Ammon's horn (tissue), 1 donor: ENCODE measurements at regions not wholly inside any gene's neighbourhood (a gene's known extent, or its start where the extent isn't known, plus 50 kb on each side); places are given as distances from the start of the nearest gene placed in this dataset.

Experiments used
- DNase-seq: peaks from one replicate; pipeline ENCODE4 v3.0.0-alpha.2; 2016; ENCODE audit warnings: low spot score

GRCh38 chr2:16173893-16174692 lies 233.7 kb downstream of the MYCN start:
- DNase-seq, result no peak

- no peak for DNase-seq
Measured at GRCh38 chr2:16172324-16173175, 232.2 kb downstream of the MYCN start.

GRCh38 chr2:16171425-16171920 lies 231.1 kb downstream of the MYCN start:
- no peak for DNase-seq

- no peak for DNase-seq
Measured at GRCh38 chr2:16170675-16171424, 230.5 kb downstream of the MYCN start.

- no peak for DNase-seq
Measured at GRCh38 chr2:16169381-16169960, 229.1 kb downstream of the MYCN start.

GRCh38 chr2:16168506-16169264 lies 228.3 kb downstream of the MYCN start:
- no peak for DNase-seq

GRCh38 chr2:16167870-16168426 lies 227.6 kb downstream of the MYCN start:
- DNase-seq, result no peak

- no peak for DNase-seq
Measured at GRCh38 chr2:16167451-16167861, 227.1 kb downstream of the MYCN start.

GRCh38 chr2:16166327-16166981 lies 226.1 kb downstream of the MYCN start:
- no peak for DNase-seq

- DNase-seq, result no peak
Measured at GRCh38 chr2:16165518-16166326, 225.4 kb downstream of the MYCN start.

- no peak for DNase-seq
Measured at GRCh38 chr2:16162491-16163040, 222.2 kb downstream of the MYCN start.

- no peak for DNase-seq
Measured at GRCh38 chr2:16161768-16162490, 221.6 kb downstream of the MYCN start.

- no peak for DNase-seq
Measured at GRCh38 chr2:16161085-16161565, 220.8 kb downstream of the MYCN start.

- no peak for DNase-seq
Measured at GRCh38 chr2:16160281-16161084, 220.1 kb downstream of the MYCN start.

GRCh38 chr2:16156411-16156810 lies 216.1 kb downstream of the MYCN start:
- DNase-seq, result no peak

- no peak for DNase-seq
Measured at GRCh38 chr2:16155766-16156165, 215.4 kb downstream of the MYCN start.

- no peak for DNase-seq
Measured at GRCh38 chr2:16155366-16155765, 215.0 kb downstream of the MYCN start.
